ENCODE measurements at regions not wholly inside any gene's neighbourhood (a gene's known extent, or its start where the extent isn't known, plus 50 kb on each side); places are given as distances from the start of the nearest gene placed in this dataset.

GRCh38 chr2:12935222-12935621 is 218.5 kb downstream of the TRIB2 start:
- TF ChIP-seq CTCF (IDR thresholded peaks at IDR 0.05) (no peak), POLR2A (IDR thresholded peaks at IDR 0.05) (no peak)

All from Peyer's patch (tissue), 4 donors.